Panc1 (cell line): ENCODE measurements at regions not wholly inside any gene's neighbourhood (a gene's known extent, or its start where the extent isn't known, plus 50 kb on each side); places are given as distances from the start of the nearest gene placed in this dataset.

Experiments used
- ATAC-seq: fragments of 200-7000 bp; cut with Tn5 transposase; 2 replicates; pipeline ENCODE4 v1.9.1; 2020; ENCODE audit warnings: mild to moderate bottlenecking, moderate library complexity
- BruUV-seq: library from RNA; stranded (reverse); fragments of 400-500 nt; replicated peaks from 2 replicates; lab custom pipeline; 2021; lab: Mats Ljungman, UMichigan
- CTCF ChIA-PET: fragments of 300-600 bp; sonication (Branson Sonifier 250); formaldehyde crosslinking; loops from one replicate; lab custom pipeline; 2022; ENCODE audit warnings: antibody characterized with exemption; lab: Charles Lee
- POLR2A ChIA-PET: fragments of 300-600 bp; sonication (Branson Sonifier 250); formaldehyde crosslinking; loops from one replicate; lab custom pipeline; 2022; ENCODE audit warnings: antibody characterized with exemption; lab: Charles Lee
- DNase-seq: peaks from one replicate; pipeline ENCODE4 v3.0.0-alpha.2; 2010; ENCODE audit warnings: low read depth, low spot score
- H3K27ac ChIP-seq: 2 replicates; pipeline ENCODE4 v1.5.1; 2011; ENCODE audit warnings: mild to moderate bottlenecking, low read length, inconsistent platforms
- H3K27me3 ChIP-seq: fragments of 200-500 bp; sonication (Bioruptor generic); 2 replicates; pipeline ENCODE4 v1.6.0; 2014; ENCODE audit warnings: low read length, inconsistent platforms; ENCODE audit not compliant: control insufficient read depth, insufficient read depth
- H3K36me3 ChIP-seq: fragments of 200-500 bp; sonication (Bioruptor generic); 2 replicates; pipeline ENCODE4 v1.5.1; 2014; ENCODE audit warnings: inconsistent platforms, mild to moderate bottlenecking, low read length, moderate library complexity; ENCODE audit not compliant: control insufficient read depth, insufficient read depth
- H3K4me1 ChIP-seq: 2 replicates; pipeline ENCODE4 v1.5.1; 2011; ENCODE audit warnings: inconsistent platforms, mild to moderate bottlenecking, low read length, moderate library complexity; ENCODE audit not compliant: control insufficient read depth, insufficient read depth
- H3K4me3 ChIP-seq, 2 experiments: 2 replicates each; pipeline ENCODE4 v1.5.1; 2011 to 2012; ENCODE audit warnings: low read depth in 2 of 2, low read length in 2 of 2, mild to moderate bottlenecking in 2 of 2, inconsistent platforms in 1 of 2, moderate library complexity in 1 of 2
- H3K9me3 ChIP-seq: fragments of 200-500 bp; sonication (Bioruptor generic); 2 replicates; pipeline ENCODE4 v1.5.1; 2014; ENCODE audit warnings: low read depth, mild to moderate bottlenecking, inconsistent platforms, low read length, moderate library complexity; ENCODE audit not compliant: control insufficient read depth, insufficient read depth
- CTCF ChIP-seq: fragments of 450-650 bp; IDR thresholded peaks from 2 replicates; pipeline ENCODE4 v1.5.1; 2017; ENCODE audit warnings: mild to moderate bottlenecking
- POLR2AphosphoS5 ChIP-seq: IDR thresholded peaks from 2 replicates; pipeline ENCODE4 v1.6.1; 2012; ENCODE audit warnings: mild to moderate bottlenecking, low read depth, low read length, moderate library complexity
- REST ChIP-seq, 2 experiments: IDR thresholded peaks; 2 replicates each; pipeline ENCODE4 v1.6.1; 2011 to 2012; ENCODE audit warnings: low read depth in 2 of 2, control low read depth in 1 of 2, low read length in 1 of 2, mild to moderate bottlenecking in 1 of 2, moderate library complexity in 1 of 2; ENCODE audit not compliant: insufficient read depth in 1 of 2
- SIN3A ChIP-seq: IDR thresholded peaks from 2 replicates; pipeline ENCODE4 v1.6.1; 2012; ENCODE audit warnings: low read depth, mild to moderate bottlenecking, low read length, moderate library complexity, borderline replicate concordance; ENCODE audit not compliant: insufficient read depth
- TCF7L2 ChIP-seq: IDR thresholded peaks from 2 replicates; pipeline ENCODE4 v1.6.1; 2011; ENCODE audit warnings: mild to moderate bottlenecking, low read depth, low read length, inconsistent platforms
- in situ Hi-C: cut with HindIII; loops from 2 replicates; pipeline ENCODE4 v1.10.0; 2016; ENCODE audit warnings: low sequenced_read_pairs, low pct_unique_long_range_greater_than_20kb
- intact Hi-C: fragments of 100-400 bp; cut with micrococcal nuclease; formaldehyde crosslinking; loops from one replicate; pipeline ENCODE4 v1.10.0; 2022; ENCODE audit not compliant: unreplicated experiment

- TF ChIP-seq SIN3A: no peak
- no peak for TF ChIP-seq POLR2AphosphoS5
- TF ChIP-seq CTCF: no peak
- no peak for TF ChIP-seq REST (IDR thresholded peaks at IDR 0.05; ENCODE audit: insufficient read depth in 1 of 2, low read depth in 2 of 2, low read length in 1 of 2)
- TF ChIP-seq TCF7L2: no peak
- ChIA-PET CTCF (no interaction called here), POLR2A (no interaction called here)
- DNase-seq: no peak
- ATAC-seq: no peak
- no peaks in the 10 kb centered on the region for H3K36me3 ChIP-seq
- no peaks in the 10 kb centered on the region for H3K27me3 ChIP-seq
- H3K9me3 ChIP-seq: no peaks in the 10 kb centered on the region
- in situ Hi-C loops: no loop called here
- no peak overlapping the region for H3K4me3 ChIP-seq
- no peaks in the 10 kb centered on the region for H3K4me1 ChIP-seq
- no peak overlapping the region for H3K27ac ChIP-seq
- no TSS peak for BruUV-seq
- intact Hi-C loops: no loop called here
Measured at GRCh38 chr9:20238921-20239320, 383.4 kb downstream of the MLLT3 start.

- no peaks in the 10 kb centered on the region for H3K36me3 ChIP-seq
- POLR2A ChIA-PET: no interaction called here
- H3K27ac ChIP-seq: no peak overlapping the region
- H3K9me3 ChIP-seq: no peaks in the 10 kb centered on the region
- intact Hi-C loops: no loop called here
- H3K4me3 ChIP-seq: no peak overlapping the region
- no peaks in the 10 kb centered on the region for H3K4me1 ChIP-seq
- H3K27me3 ChIP-seq: no peaks in the 10 kb centered on the region
- ATAC-seq (no peak), DNase-seq (no peak)
- CTCF ChIA-PET: no interaction called here
- TF ChIP-seq TCF7L2 (no peak), CTCF (no peak), POLR2AphosphoS5 (no peak), REST (IDR thresholded peaks at IDR 0.05; ENCODE audit: insufficient read depth in 1 of 2, low read depth in 2 of 2, low read length in 1 of 2) (no peak), SIN3A (no peak)
- BruUV-seq: no TSS peak
- in situ Hi-C loops: no loop called here
Measured at GRCh38 chr9:20237686-20238085, 384.6 kb downstream of the MLLT3 start.
